GM23248 (cell line): ENCODE measurements at regions not wholly inside any gene's neighbourhood (a gene's known extent, or its start where the extent isn't known, plus 50 kb on each side); places are given as distances from the start of the nearest gene placed in this dataset.

Source experiments
- DNase-seq: peaks from one replicate; pipeline ENCODE4 v3.0.0-alpha.2; 2015
- H2AFZ ChIP-seq: fragments of 200-600 bp; sonication (generic); 2 replicates; pipeline ENCODE4 v1.6.1; 2016; ENCODE audit warnings: antibody characterized with exemption
- H3F3A ChIP-seq: fragments of 200-600 bp; sonication (generic); 2 replicates; pipeline ENCODE4 v1.6.1; 2016; ENCODE audit warnings: mild to moderate bottlenecking, antibody characterized with exemption, mixed run types; ENCODE audit not compliant: insufficient read depth
- H3K27ac ChIP-seq: fragments of 200-600 bp; sonication (generic); 2 replicates; pipeline ENCODE4 v1.5.1; 2016; ENCODE audit warnings: mild to moderate bottlenecking
- H3K27me3 ChIP-seq: fragments of 200-600 bp; sonication (generic); replicated peaks from 2 replicates; pipeline ENCODE4 v1.6.1; 2016; ENCODE audit warnings: mild to moderate bottlenecking; ENCODE audit not compliant: insufficient read depth
- H3K36me3 ChIP-seq: fragments of 200-600 bp; sonication (generic); 2 replicates; pipeline ENCODE4 v1.6.1; 2016; ENCODE audit warnings: low read depth, mild to moderate bottlenecking
- H3K4me1 ChIP-seq: fragments of 200-600 bp; sonication (generic); 2 replicates; pipeline ENCODE4 v1.6.1; 2016; ENCODE audit warnings: mild to moderate bottlenecking; ENCODE audit not compliant: insufficient read depth
- H3K4me2 ChIP-seq: fragments of 200-600 bp; sonication (generic); one replicate; pipeline ENCODE4 v1.6.1; 2016; ENCODE audit warnings: mild to moderate bottlenecking; ENCODE audit not compliant: unreplicated experiment
- H3K4me3 ChIP-seq: fragments of 200-600 bp; sonication (generic); 2 replicates; pipeline ENCODE4 v1.5.1; 2016; ENCODE audit warnings: mild to moderate bottlenecking
- H3K79me2 ChIP-seq: fragments of 200-600 bp; sonication (generic); 2 replicates; pipeline ENCODE4 v1.6.1; 2016; ENCODE audit warnings: mild to moderate bottlenecking; ENCODE audit not compliant: insufficient read depth
- H3K9ac ChIP-seq: fragments of 200-600 bp; sonication (generic); 2 replicates; pipeline ENCODE4 v1.6.1; 2016; ENCODE audit warnings: mild to moderate bottlenecking
- H3K9me2 ChIP-seq: fragments of 200-600 bp; sonication (generic); 2 replicates; pipeline ENCODE4 v1.6.1; 2016; ENCODE audit warnings: mixed run types, mild to moderate bottlenecking, moderate library complexity; ENCODE audit not compliant: insufficient read depth
- H3K9me3 ChIP-seq: fragments of 200-600 bp; sonication (generic); one replicate; pipeline ENCODE4 v1.6.1; 2017; ENCODE audit warnings: low read depth
- H4K20me1 ChIP-seq: fragments of 200-600 bp; sonication (generic); 2 replicates; pipeline ENCODE4 v1.6.0; 2016; ENCODE audit not compliant: insufficient read depth
- EZH2 ChIP-seq: fragments of 200-600 bp; sonication (generic); IDR thresholded peaks from 2 replicates; pipeline ENCODE4 v1.6.1; 2018; ENCODE audit warnings: antibody characterized with exemption, mild to moderate bottlenecking; ENCODE audit not compliant: insufficient read depth, poor library complexity, severe bottlenecking
- EZH2phosphoT487 ChIP-seq: fragments of 200-600 bp; sonication (generic); IDR thresholded peaks from 2 replicates; pipeline ENCODE4 v1.6.1; 2018; ENCODE audit warnings: antibody characterized with exemption, moderate library complexity, mild to moderate bottlenecking, low read depth; ENCODE audit not compliant: insufficient read depth
- WGBS, 2 experiments: methylation state at CpG; one replicate each; pipeline ENCODE4 v1.1.6; 2015 to 2017; ENCODE audit warnings: low lambda C conversion rate in 2 of 2, low coverage in 1 of 2; ENCODE audit errors: missing lambda C conversion rate in 2 of 2; 5-methylcytosine and 5-hydroxymethylcytosine counted together
- in situ Hi-C: fragments of 300-500 bp; cut with MboI; formaldehyde crosslinking; loops from 2 replicates; pipeline ENCODE4 v1.15.0; 2020

- in situ Hi-C loops, result no loop called here
- TF ChIP-seq EZH2phosphoT487 (no peak), EZH2 (no peak)
- Histone ChIP-seq H3K9me2 (no peaks in the 10 kb centered on the region), H3K4me3 (no peak overlapping the region), H3K4me2 (no peak overlapping the region), H3K27me3 (no peaks in the 10 kb centered on the region), H3F3A (no peaks in the 10 kb centered on the region), H2AFZ (no peak overlapping the region), H3K79me2 (no peaks in the 10 kb centered on the region), H3K4me1 (no peaks in the 10 kb centered on the region), H3K27ac (no peak overlapping the region), H4K20me1 (no peaks in the 10 kb centered on the region), H3K9ac (no peak overlapping the region), H3K9me3 (no peaks in the 10 kb centered on the region), H3K36me3 (no peaks in the 10 kb centered on the region)
- WGBS, 2 experiments, result 5 to 17% methylated on average over 3 of the region's 3 CpGs
- DNase-seq, result no peak
Measured at GRCh38 chr5:175765858-175766257, 105.5 kb upstream of the CPLX2 start.

GRCh38 chr5:175766963-175767362, 104.4 kb upstream of the CPLX2 start:
- Histone ChIP-seq H3K79me2 (no peaks in the 10 kb centered on the region), H3K27me3 (no peaks in the 10 kb centered on the region), H4K20me1 (no peaks in the 10 kb centered on the region), H3K36me3 (no peaks in the 10 kb centered on the region), H3K9ac (no peak overlapping the region), H3K4me2 (no peak overlapping the region), H3K9me3 (no peaks in the 10 kb centered on the region), H3K27ac (no peak overlapping the region), H3K4me1 (no peaks in the 10 kb centered on the region), H3K4me3 (no peak overlapping the region), H3K9me2 (no peaks in the 10 kb centered on the region), H3F3A (no peaks in the 10 kb centered on the region), H2AFZ (no peak overlapping the region)
- in situ Hi-C loops, result no loop called here
- DNase-seq, result no peak
- WGBS, 2 experiments, result 14 to 15% methylated on average over 2 of the region's 2 CpGs
- TF ChIP-seq EZH2phosphoT487 (no peak), EZH2 (no peak)

GRCh38 chr5:175772747-175773533, 98.4 kb upstream of the CPLX2 start:
- Histone ChIP-seq H3K27me3 (peaks cover 16% of the 10 kb centered on the region), H3K4me1 (no peaks in the 10 kb centered on the region), H3K4me3 (no peak overlapping the region), H3K79me2 (no peaks in the 10 kb centered on the region), H3K27ac (no peak overlapping the region), H3K36me3 (no peaks in the 10 kb centered on the region), H2AFZ (no peak overlapping the region), H3F3A (no peaks in the 10 kb centered on the region), H4K20me1 (no peaks in the 10 kb centered on the region), H3K4me2 (no peak overlapping the region), H3K9ac (no peak overlapping the region), H3K9me2 (no peaks in the 10 kb centered on the region), H3K9me3 (no peaks in the 10 kb centered on the region)
- in situ Hi-C loops, result no loop called here
- DNase-seq, result no peak
- 6 to 7% methylated on average over 46 to 50 of the region's 50 CpGs for WGBS, 2 experiments
- TF ChIP-seq EZH2phosphoT487 (no peak), EZH2 (no peak)

- Histone ChIP-seq H3K4me2 (no peak overlapping the region), H4K20me1 (no peaks in the 10 kb centered on the region), H3K79me2 (no peaks in the 10 kb centered on the region), H2AFZ (no peak overlapping the region), H3K4me3 (no peak overlapping the region), H3K9me2 (no peaks in the 10 kb centered on the region), H3K4me1 (no peaks in the 10 kb centered on the region), H3K9me3 (no peaks in the 10 kb centered on the region), H3K27me3 (peaks cover 16% of the 10 kb centered on the region), H3K27ac (no peak overlapping the region), H3K9ac (no peak overlapping the region), H3K36me3 (no peaks in the 10 kb centered on the region), H3F3A (no peaks in the 10 kb centered on the region)
- DNase-seq, result no peak
- in situ Hi-C loops, result no loop called here
- no peak for TF ChIP-seq EZH2phosphoT487
- no peak for TF ChIP-seq EZH2
- 10% methylated on average over 12 of the region's 12 CpGs for WGBS, 2 experiments
Measured at GRCh38 chr5:175773534-175774070, 97.8 kb upstream of the CPLX2 start.
